Upper lobe of right lung (tissue), 1 donor: ENCODE measurements at regions not wholly inside any gene's neighbourhood (a gene's known extent, or its start where the extent isn't known, plus 50 kb on each side); places are given as distances from the start of the nearest gene placed in this dataset.

Experiments
- ATAC-seq: fragments of 200-7000 bp; cut with Tn5 transposase; one replicate; pipeline ENCODE4 v1.9.1; 2020; ENCODE audit warnings: mild to moderate bottlenecking, moderate library complexity
- DNase-seq: peaks from one replicate; pipeline ENCODE4 v3.0.0-alpha.2; 2020
- H3K27ac ChIP-seq: fragments of 200-600 bp; one replicate; pipeline ENCODE4 v1.8.0; 2022
- H3K27me3 ChIP-seq: fragments of 200-600 bp; one replicate; pipeline ENCODE4 v1.8.0; 2022; ENCODE audit warnings: mild to moderate bottlenecking
- H3K36me3 ChIP-seq: fragments of 200-600 bp; one replicate; pipeline ENCODE4 v1.8.0; 2022
- H3K4me1 ChIP-seq: fragments of 200-600 bp; one replicate; pipeline ENCODE4 v1.8.0; 2022
- H3K4me3 ChIP-seq: fragments of 200-600 bp; one replicate; pipeline ENCODE4 v1.8.0; 2022; ENCODE audit warnings: mild to moderate bottlenecking
- H3K9me3 ChIP-seq: fragments of 200-600 bp; one replicate; pipeline ENCODE4 v1.8.0; 2022
- CTCF ChIP-seq: fragments of 200-600 bp; IDR thresholded peaks from one replicate; pipeline ENCODE4 v1.8.0; 2022; ENCODE audit warnings: antibody characterized with exemption
- intact Hi-C: fragments of 100-400 bp; cut with DNase I; formaldehyde crosslinking; loops from one replicate; pipeline ENCODE4 v1.11.0; 2022
- donor health status: DM: no; HTN: yes; CAD: no; lungs with severe emphysema.

- no peak for DNase-seq
- Histone ChIP-seq H3K9me3 (no peaks in the 10 kb centered on the region), H3K27ac (no peak overlapping the region), H3K4me1 (no peaks in the 10 kb centered on the region), H3K27me3 (no peaks in the 10 kb centered on the region), H3K4me3 (no peak overlapping the region), H3K36me3 (no peaks in the 10 kb centered on the region)
- TF ChIP-seq CTCF = no peak
- intact Hi-C loops = no loop called here
- ATAC-seq = no peak
Observed at GRCh38 chr4:57498251-57498650, 388.1 kb upstream of the IGFBP7 start.

GRCh38 chr4:57496697-57497471 is 386.7 kb upstream of the IGFBP7 start:
- H3K36me3 ChIP-seq = no peaks in the 10 kb centered on the region
- H3K27me3 ChIP-seq = no peaks in the 10 kb centered on the region
- no peak overlapping the region for H3K4me3 ChIP-seq
- no peaks in the 10 kb centered on the region for H3K9me3 ChIP-seq
- intact Hi-C loops = no loop called here
- no peak for TF ChIP-seq CTCF
- ATAC-seq (no peak), DNase-seq (no peak)
- no peak overlapping the region for H3K27ac ChIP-seq
- no peaks in the 10 kb centered on the region for H3K4me1 ChIP-seq

- ATAC-seq (no peak), DNase-seq (no peak)
- Histone ChIP-seq H3K4me3 (no peak overlapping the region), H3K27me3 (no peaks in the 10 kb centered on the region), H3K9me3 (no peaks in the 10 kb centered on the region), H3K27ac (no peak overlapping the region), H3K4me1 (no peaks in the 10 kb centered on the region), H3K36me3 (no peaks in the 10 kb centered on the region)
- intact Hi-C loops = no loop called here
- TF ChIP-seq CTCF = no peak
Observed at GRCh38 chr4:57494821-57495220, 384.6 kb upstream of the IGFBP7 start.

- H3K36me3 ChIP-seq = no peaks in the 10 kb centered on the region
- ATAC-seq (no peak), DNase-seq (no peak)
- no peaks in the 10 kb centered on the region for H3K27me3 ChIP-seq
- TF ChIP-seq CTCF = no peak
- H3K4me1 ChIP-seq = no peaks in the 10 kb centered on the region
- intact Hi-C loops = no loop called here
- no peak overlapping the region for H3K4me3 ChIP-seq
- no peak overlapping the region for H3K27ac ChIP-seq
- H3K9me3 ChIP-seq = no peaks in the 10 kb centered on the region
Observed at GRCh38 chr4:57492251-57492878, 382.2 kb upstream of the IGFBP7 start.

GRCh38 chr4:57491388-57491787 is 381.2 kb upstream of the IGFBP7 start:
- DNase-seq = no peak
- Histone ChIP-seq H3K4me3 (no peak overlapping the region), H3K4me1 (no peaks in the 10 kb centered on the region), H3K36me3 (no peaks in the 10 kb centered on the region), H3K27ac (no peak overlapping the region), H3K27me3 (no peaks in the 10 kb centered on the region), H3K9me3 (no peaks in the 10 kb centered on the region)
- TF ChIP-seq CTCF = no peak
- no peak for ATAC-seq
- intact Hi-C loops = no loop called here
